HEK293 (cell line): ENCODE measurements at regions not wholly inside any gene's neighbourhood (a gene's known extent, or its start where the extent isn't known, plus 50 kb on each side); places are given as distances from the start of the nearest gene placed in this dataset.

Source experiments
- CTCF ChIA-PET: fragments of 350-600 bp; formaldehyde crosslinking; extraction: SDS; loops from one replicate; lab custom pipeline; 2021; ENCODE audit warnings: antibody characterized with exemption; lab: Yijun Ruan, JAX
- POLR2A ChIA-PET: fragments of 300-600 bp; formaldehyde crosslinking; extraction: SDS; loops from one replicate; lab custom pipeline; 2020; ENCODE audit warnings: antibody characterized with exemption, inconsistent platforms; lab: Yijun Ruan, JAX
- H3K27ac ChIP-seq: fragments of 200-500 bp; sonication (Bioruptor generic); 2 replicates; pipeline ENCODE4 v1.5.1; 2014; ENCODE audit warnings: low read depth, low read length, control low read depth, inconsistent platforms; ENCODE audit errors: extremely low read depth
- H3K36me3 ChIP-seq, 2 experiments: fragments of 200-500 bp in 1 of 2; sonication (Bioruptor generic) in 1 of 2; 1 replicate in 1 of 2; 2 replicates in 1 of 2; pipeline ENCODE4 v1.5.1; 2014 to 2017; ENCODE audit warnings: inconsistent platforms in 2 of 2, low read length in 2 of 2; ENCODE audit not compliant: control insufficient read depth in 2 of 2, insufficient read depth in 1 of 2
- H3K4me1 ChIP-seq: fragments of 200-500 bp; sonication (Bioruptor generic); 2 replicates; pipeline ENCODE4 v1.5.1; 2014; ENCODE audit warnings: mild to moderate bottlenecking, low read length, inconsistent platforms; ENCODE audit not compliant: control insufficient read depth, insufficient read depth
- H3K4me3 ChIP-seq: 2 replicates; pipeline ENCODE4 v1.5.1; 2011; ENCODE audit warnings: low read depth, mild to moderate bottlenecking, control low read depth, low read length, moderate library complexity
- H3K9me3 ChIP-seq: fragments of 200-500 bp; sonication (Bioruptor generic); 2 replicates; pipeline ENCODE4 v1.5.1; 2014; ENCODE audit warnings: low read depth, low read length, inconsistent platforms; ENCODE audit not compliant: control insufficient read depth, insufficient read depth
- HIC1 ChIP-seq: fragments of 450-650 bp; formaldehyde crosslinking; IDR thresholded peaks from 2 replicates; pipeline ENCODE4 v1.5.1; 2016; ENCODE audit warnings: missing biosample characterization, missing genetic modification characterization
- KLF8 ChIP-seq: fragments of 450-650 bp; formaldehyde crosslinking; IDR thresholded peaks from 2 replicates; pipeline ENCODE4 v1.5.1; 2016; ENCODE audit warnings: missing biosample characterization, missing genetic modification characterization
- ZBTB7A ChIP-seq: fragments of 450-650 bp; formaldehyde crosslinking; IDR thresholded peaks from 2 replicates; pipeline ENCODE4 v1.5.1; 2016; ENCODE audit warnings: low read depth, missing biosample characterization, missing genetic modification characterization
- ZNF155 ChIP-seq: fragments of 450-650 bp; formaldehyde crosslinking; IDR thresholded peaks from 2 replicates; pipeline ENCODE4 v1.5.1; 2016; ENCODE audit warnings: missing biosample characterization, missing genetic modification characterization
- ZNF335 ChIP-seq: fragments of 450-650 bp; formaldehyde crosslinking; conservative IDR thresholded peaks from 2 replicates; pipeline ENCODE4 v1.5.1; 2016; ENCODE audit warnings: missing biosample characterization, missing genetic modification characterization
- ZNF423 ChIP-seq: fragments of 450-650 bp; formaldehyde crosslinking; IDR thresholded peaks from 2 replicates; pipeline ENCODE4 v1.5.1; 2016; ENCODE audit warnings: missing biosample characterization, missing genetic modification characterization
- ZNF473 ChIP-seq: fragments of 450-650 bp; formaldehyde crosslinking; IDR thresholded peaks from 2 replicates; pipeline ENCODE4 v1.5.1; 2017; ENCODE audit warnings: missing biosample characterization, missing genetic modification characterization
- ZNF548 ChIP-seq: fragments of 450-650 bp; formaldehyde crosslinking; IDR thresholded peaks from 2 replicates; pipeline ENCODE4 v1.5.1; 2016; ENCODE audit warnings: missing biosample characterization, missing genetic modification characterization
- ZNF561 ChIP-seq: fragments of 450-650 bp; IDR thresholded peaks from 2 replicates; pipeline ENCODE4 v1.5.1; 2018; ENCODE audit warnings: missing biosample characterization, missing genetic modification characterization, borderline replicate concordance
- ZNF623 ChIP-seq: fragments of 450-650 bp; formaldehyde crosslinking; IDR thresholded peaks from 2 replicates; pipeline ENCODE4 v1.5.1; 2016; ENCODE audit warnings: missing biosample characterization, missing genetic modification characterization
- ZNF654 ChIP-seq: fragments of 450-650 bp; formaldehyde crosslinking; IDR thresholded peaks from 2 replicates; pipeline ENCODE4 v1.5.1; 2016; ENCODE audit warnings: low read depth, missing biosample characterization, missing genetic modification characterization
- ZNF670 ChIP-seq: fragments of 450-650 bp; formaldehyde crosslinking; IDR thresholded peaks from 2 replicates; pipeline ENCODE4 v1.5.1; 2016; ENCODE audit warnings: missing biosample characterization, missing genetic modification characterization, low read depth
- ZNF791 ChIP-seq: fragments of 450-650 bp; formaldehyde crosslinking; IDR thresholded peaks from 2 replicates; pipeline ENCODE4 v1.5.1; 2016; ENCODE audit warnings: missing biosample characterization, missing genetic modification characterization
- ZSCAN23 ChIP-seq: fragments of 450-650 bp; formaldehyde crosslinking; IDR thresholded peaks from 2 replicates; pipeline ENCODE4 v1.5.1; 2016; ENCODE audit warnings: missing biosample characterization, missing genetic modification characterization
- TF ChIP-seq, protein P1 (sequence below): fragments of 450-650 bp; formaldehyde crosslinking; IDR thresholded peaks from 2 replicates; pipeline ENCODE4 v1.5.1; 2017; ENCODE audit warnings: missing biosample characterization, missing genetic modification characterization
- TF ChIP-seq, protein P2 (sequence below): fragments of 450-650 bp; formaldehyde crosslinking; conservative IDR thresholded peaks from 2 replicates; pipeline ENCODE4 v1.5.1; 2016; ENCODE audit warnings: low read depth, missing biosample characterization, missing genetic modification characterization
- TF ChIP-seq, protein P3 (sequence below): fragments of 450-650 bp; formaldehyde crosslinking; IDR thresholded peaks from 2 replicates; pipeline ENCODE4 v1.5.1; 2016; ENCODE audit warnings: missing biosample characterization, missing genetic modification characterization

- Histone ChIP-seq H3K36me3 (no peaks in the 10 kb centered on the region), H3K27ac (no peak overlapping the region), H3K4me3 (no peak overlapping the region), H3K4me1 (peaks cover 7% of the 10 kb centered on the region; the same call in 1 of the 2 replicates)
- POLR2A ChIA-PET = interaction anchor here (0.6 kb wide), 1 partner anchor 484 kb away, joined by 3 read pairs; no protein-coding TSS in a partner anchor
- CTCF ChIA-PET = no interaction called here
- no peak for TF ChIP-seq ZNF670 (tag by site-specific recombination)
- no peak for TF ChIP-seq HIC1 (tag by site-specific recombination)
- TF ChIP-seq, protein P1, sequence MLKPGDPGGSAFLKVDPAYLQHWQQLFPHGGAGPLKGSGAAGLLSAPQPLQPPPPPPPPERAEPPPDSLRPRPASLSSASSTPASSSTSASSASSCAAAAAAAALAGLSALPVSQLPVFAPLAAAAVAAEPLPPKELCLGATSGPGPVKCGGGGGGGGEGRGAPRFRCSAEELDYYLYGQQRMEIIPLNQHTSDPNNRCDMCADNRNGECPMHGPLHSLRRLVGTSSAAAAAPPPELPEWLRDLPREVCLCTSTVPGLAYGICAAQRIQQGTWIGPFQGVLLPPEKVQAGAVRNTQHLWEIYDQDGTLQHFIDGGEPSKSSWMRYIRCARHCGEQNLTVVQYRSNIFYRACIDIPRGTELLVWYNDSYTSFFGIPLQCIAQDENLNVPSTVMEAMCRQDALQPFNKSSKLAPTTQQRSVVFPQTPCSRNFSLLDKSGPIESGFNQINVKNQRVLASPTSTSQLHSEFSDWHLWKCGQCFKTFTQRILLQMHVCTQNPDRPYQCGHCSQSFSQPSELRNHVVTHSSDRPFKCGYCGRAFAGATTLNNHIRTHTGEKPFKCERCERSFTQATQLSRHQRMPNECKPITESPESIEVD (tag by site-specific recombination) = no peak
- no peak for TF ChIP-seq ZNF335 (tag by site-specific recombination)
- TF ChIP-seq ZSCAN23 = no peak
- TF ChIP-seq ZNF155 (tag by site-specific recombination) = no peak
- TF ChIP-seq ZNF623 (tag by site-specific recombination) = no peak
- TF ChIP-seq, protein P2, sequence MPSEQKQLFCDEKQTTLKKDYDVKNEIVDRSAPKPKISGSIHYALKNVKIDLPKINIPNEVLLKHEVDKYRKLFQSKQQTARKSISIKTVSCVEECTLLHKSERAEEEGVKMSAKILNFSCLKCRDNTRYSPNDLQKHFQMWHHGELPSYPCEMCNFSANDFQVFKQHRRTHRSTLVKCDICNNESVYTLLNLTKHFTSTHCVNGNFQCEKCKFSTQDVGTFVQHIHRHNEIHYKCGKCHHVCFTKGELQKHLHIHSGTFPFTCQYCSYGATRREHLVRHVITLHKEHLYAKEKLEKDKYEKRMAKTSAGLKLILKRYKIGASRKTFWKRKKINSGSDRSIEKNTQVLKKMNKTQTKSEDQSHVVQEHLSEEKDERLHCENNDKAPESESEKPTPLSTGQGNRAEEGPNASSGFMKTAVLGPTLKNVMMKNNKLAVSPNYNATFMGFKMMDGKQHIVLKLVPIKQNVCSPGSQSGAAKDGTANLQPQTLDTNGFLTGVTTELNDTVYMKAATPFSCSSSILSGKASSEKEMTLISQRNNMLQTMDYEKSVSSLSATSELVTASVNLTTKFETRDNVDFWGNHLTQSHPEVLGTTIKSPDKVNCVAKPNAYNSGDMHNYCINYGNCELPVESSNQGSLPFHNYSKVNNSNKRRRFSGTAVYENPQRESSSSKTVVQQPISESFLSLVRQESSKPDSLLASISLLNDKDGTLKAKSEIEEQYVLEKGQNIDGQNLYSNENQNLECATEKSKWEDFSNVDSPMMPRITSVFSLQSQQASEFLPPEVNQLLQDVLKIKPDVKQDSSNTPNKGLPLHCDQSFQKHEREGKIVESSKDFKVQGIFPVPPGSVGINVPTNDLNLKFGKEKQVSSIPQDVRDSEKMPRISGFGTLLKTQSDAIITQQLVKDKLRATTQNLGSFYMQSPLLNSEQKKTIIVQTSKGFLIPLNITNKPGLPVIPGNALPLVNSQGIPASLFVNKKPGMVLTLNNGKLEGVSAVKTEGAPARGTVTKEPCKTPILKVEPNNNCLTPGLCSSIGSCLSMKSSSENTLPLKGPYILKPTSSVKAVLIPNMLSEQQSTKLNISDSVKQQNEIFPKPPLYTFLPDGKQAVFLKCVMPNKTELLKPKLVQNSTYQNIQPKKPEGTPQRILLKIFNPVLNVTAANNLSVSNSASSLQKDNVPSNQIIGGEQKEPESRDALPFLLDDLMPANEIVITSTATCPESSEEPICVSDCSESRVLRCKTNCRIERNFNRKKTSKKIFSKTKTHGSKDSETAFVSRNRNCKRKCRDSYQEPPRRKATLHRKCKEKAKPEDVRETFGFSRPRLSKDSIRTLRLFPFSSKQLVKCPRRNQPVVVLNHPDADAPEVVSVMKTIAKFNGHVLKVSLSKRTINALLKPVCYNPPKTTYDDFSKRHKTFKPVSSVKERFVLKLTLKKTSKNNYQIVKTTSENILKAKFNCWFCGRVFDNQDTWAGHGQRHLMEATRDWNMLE (tag by site-specific recombination) = no peak
- TF ChIP-seq ZNF423 (tag by site-specific recombination) = no peak
- TF ChIP-seq KLF8 (tag by site-specific recombination) = no peak
- TF ChIP-seq ZNF561 (tag by site-specific recombination) = no peak
- no peak for TF ChIP-seq ZNF654 (tag by site-specific recombination)
- TF ChIP-seq, protein P3, sequence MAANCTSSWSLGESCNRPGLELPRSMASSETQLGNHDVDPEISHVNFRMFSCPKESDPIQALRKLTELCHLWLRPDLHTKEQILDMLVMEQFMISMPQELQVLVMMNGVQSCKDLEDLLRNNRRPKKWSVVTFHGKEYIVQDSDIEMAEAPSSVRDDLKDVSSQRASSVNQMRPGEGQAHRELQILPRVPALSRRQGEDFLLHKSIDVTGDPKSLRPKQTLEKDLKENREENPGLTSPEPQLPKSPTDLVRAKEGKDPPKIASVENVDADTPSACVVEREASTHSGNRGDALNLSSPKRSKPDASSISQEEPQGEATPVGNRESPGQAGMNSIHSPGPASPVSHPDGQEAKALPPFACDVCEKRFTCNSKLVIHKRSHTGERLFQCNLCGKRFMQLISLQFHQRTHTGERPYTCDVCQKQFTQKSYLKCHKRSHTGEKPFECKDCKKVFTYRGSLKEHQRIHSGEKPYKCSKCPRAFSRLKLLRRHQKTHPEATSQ (tag by site-specific recombination) = no peak
- no peak for TF ChIP-seq ZNF473 (tag by site-specific recombination)
- no peak for TF ChIP-seq ZNF548 (tag by site-specific recombination)
- no peak for TF ChIP-seq ZBTB7A (tag by site-specific recombination)
- no peak for TF ChIP-seq ZNF791 (tag by site-specific recombination)
- TF ChIP-seq, all 188 proteins: peak for 0
- no peaks in the 10 kb centered on the region for H3K9me3 ChIP-seq
Measured at GRCh38 chr10:3692387-3692999, 92.5 kb downstream of the KLF6 start.
